ENCODE measurements at regions not wholly inside any gene's neighbourhood (a gene's known extent, or its start where the extent isn't known, plus 50 kb on each side); places are given as distances from the start of the nearest gene placed in this dataset.
A peak's percentile ranks its signal among the peaks of the same experiment; 100 is the strongest.
"Not testable (repeated sequence)": the region's sequence is repeated elsewhere in the genome, so short reads cannot be mapped to it uniquely, and the experiment has no call there.

- Histone ChIP-seq H3K4me3 (no peak overlapping the region), H3K4me1 (no peaks in the 10 kb centered on the region), H3K36me3 (no peaks in the 10 kb centered on the region), H3K27ac (no peak overlapping the region), H3K9me3 (peaks cover 0 to 22% (median 9%) of the 10 kb centered on the region in 4 donors), H3K27me3 (no peaks in the 10 kb centered on the region)
- WGBS, 5 donors: 93 to 100% (median 96%) methylated on average over 2 to 21 of the region's 21 CpGs
- TF ChIP-seq POLR2A (IDR thresholded peaks at IDR 0.05) (no peak), EP300 (IDR thresholded peaks at IDR 0.05) (no peak), CTCF (IDR thresholded peaks at IDR 0.05) (no peak)
- DNase-seq: no peak
- intact Hi-C loops (cut with DNase I; ENCODE audit: low total_unique reads): no loop called here
Observed at GRCh38 chr10:80814147-80814652, 276.5 kb downstream of the SH2D4B start.

- Histone ChIP-seq H3K27ac (no peak overlapping the region), H3K4me3 (no peak overlapping the region), H3K36me3 (no peaks in the 10 kb centered on the region), H3K27me3 (no peaks in the 10 kb centered on the region), H3K4me1 (no peaks in the 10 kb centered on the region), H3K9me3 (peaks cover 4 to 35% (median 26%) of the 10 kb centered on the region in 4 donors)
- 96 to 100% (median 98%) methylated on average over 1 of the region's 1 CpG for WGBS, 5 donors
- no peak for DNase-seq
- TF ChIP-seq CTCF (IDR thresholded peaks at IDR 0.05) (no peak), POLR2A (IDR thresholded peaks at IDR 0.05) (no peak), EP300 (IDR thresholded peaks at IDR 0.05) (no peak), POLR2AphosphoS5 (IDR thresholded peaks at IDR 0.05) (no peak)
- intact Hi-C loops (cut with DNase I; ENCODE audit: low total_unique reads): no loop called here
Observed at GRCh38 chr10:80829151-80829550, 291.4 kb downstream of the SH2D4B start.

GRCh38 chr10:80829562-80829961 is 291.9 kb downstream of the SH2D4B start:
- Histone ChIP-seq H3K4me3 (no peak overlapping the region), H3K36me3 (no peaks in the 10 kb centered on the region), H3K9me3 (peaks cover 4 to 40% (median 26%) of the 10 kb centered on the region in 4 donors), H3K4me1 (no peaks in the 10 kb centered on the region), H3K27me3 (no peaks in the 10 kb centered on the region), H3K27ac (no peak overlapping the region)
- no peak for TF ChIP-seq POLR2AphosphoS5 (IDR thresholded peaks at IDR 0.05)
- no peak for TF ChIP-seq POLR2A (IDR thresholded peaks at IDR 0.05)
- no peak for TF ChIP-seq EP300 (IDR thresholded peaks at IDR 0.05)
- no peak for TF ChIP-seq CTCF (IDR thresholded peaks at IDR 0.05)
- intact Hi-C loops (cut with DNase I; ENCODE audit: low total_unique reads): no loop called here
- DNase-seq: no peak

- H3K27me3 ChIP-seq; H3K36me3 ChIP-seq; intact Hi-C loops (cut with DNase I; ENCODE audit: low total_unique reads); DNase-seq; H3K4me1 ChIP-seq; H3K4me3 ChIP-seq; H3K27ac ChIP-seq: not testable (repeated sequence)
- H3K9me3 ChIP-seq: peaks cover 4 to 44% (median 23%) of the 10 kb centered on the region in 4 donors
- 43 to 92% (median 83%) methylated on average over 1 of the region's 1 CpG; no CpG with 5 or more reads in 2 of the 5 donors for WGBS, 5 donors
Observed at GRCh38 chr10:80832693-80833092, 295.0 kb downstream of the SH2D4B start.

DNA sequence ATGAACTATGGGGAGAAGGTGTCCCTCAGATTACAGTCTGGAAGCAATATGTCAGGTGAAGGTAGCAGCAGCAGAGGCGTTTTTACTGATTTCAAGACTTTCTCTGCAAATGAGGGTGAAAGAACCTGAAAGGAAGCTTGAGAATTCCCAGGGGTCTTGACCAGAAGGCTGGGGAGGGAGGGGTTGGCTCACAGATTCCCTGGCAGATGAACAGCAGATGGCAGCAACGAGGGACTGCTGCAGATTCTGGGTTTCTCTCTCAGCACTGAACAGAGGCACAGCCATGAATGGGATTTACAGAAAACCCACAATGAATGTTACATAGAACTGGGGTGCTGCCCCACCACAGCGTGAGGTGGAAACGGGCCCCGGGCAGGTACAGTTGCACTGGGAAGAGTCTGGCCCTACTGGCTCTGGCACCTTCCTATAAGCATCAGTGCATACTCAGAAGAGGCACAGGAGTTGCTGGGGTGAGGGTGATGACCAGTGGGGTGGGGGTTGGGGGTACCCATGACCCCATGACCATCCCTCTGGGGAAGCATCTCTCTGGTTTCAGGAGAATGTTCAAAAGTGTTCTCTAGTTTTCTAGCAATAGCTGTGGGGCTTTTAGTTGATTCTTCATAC is 317.8 kb downstream of the SH2D4B start:
- intact Hi-C loops (cut with DNase I; ENCODE audit: low total_unique reads): no loop called here
- Histone ChIP-seq H3K27ac (no peak overlapping the region), H3K4me1 (no peaks in the 10 kb centered on the region), H3K27me3 (no peaks in the 10 kb centered on the region), H3K4me3 (no peak overlapping the region), H3K36me3 (no peaks in the 10 kb centered on the region), H3K9me3 (no peaks in the 10 kb centered on the region)
- WGBS, 5 donors: 39 to 55% (median 46%) methylated on average over 4 to 5 of the region's 5 CpGs
- no peak for TF ChIP-seq POLR2A (IDR thresholded peaks at IDR 0.05)
- no peak for TF ChIP-seq POLR2AphosphoS5 (IDR thresholded peaks at IDR 0.05)
- DNase-seq: peak in 1 of 2 donors; percentile 43

Data from stomach (tissue), 8 donors.